Smooth muscle cell (in vitro differentiated cells): ENCODE measurements at regions not wholly inside any gene's neighbourhood (a gene's known extent, or its start where the extent isn't known, plus 50 kb on each side); places are given as distances from the start of the nearest gene placed in this dataset.

Experiments
- DNase-seq: peaks from one replicate; lab custom pipeline; 2025; ENCODE audit not compliant: unreplicated experiment; lab: John Stamatoyannopoulos, UW
- H2AFZ ChIP-seq: fragments of 200-600 bp; sonication (generic); 2 replicates; pipeline ENCODE4 v1.6.0; 2016; ENCODE audit warnings: antibody characterized with exemption, low read depth, mild to moderate bottlenecking
- H3F3A ChIP-seq: fragments of 200-600 bp; sonication (generic); 2 replicates; pipeline ENCODE4 v1.6.0; 2017; ENCODE audit warnings: antibody characterized with exemption, low read depth
- H3K27ac ChIP-seq: fragments of 200-600 bp; sonication (generic); 2 replicates; pipeline ENCODE4 v1.5.1; 2016; ENCODE audit warnings: low read depth, mild to moderate bottlenecking
- H3K27me3 ChIP-seq: fragments of 200-600 bp; sonication (generic); 2 replicates; pipeline ENCODE4 v1.6.1; 2016; ENCODE audit warnings: low read depth, mild to moderate bottlenecking
- H3K36me3 ChIP-seq: fragments of 200-600 bp; sonication (generic); 2 replicates; pipeline ENCODE4 v1.5.1; 2016; ENCODE audit warnings: low read depth
- H3K4me1 ChIP-seq: fragments of 200-600 bp; sonication (generic); 2 replicates; pipeline ENCODE4 v1.5.1; 2016; ENCODE audit warnings: low read depth
- H3K4me2 ChIP-seq: fragments of 200-600 bp; sonication (generic); 2 replicates; pipeline ENCODE4 v1.6.0; 2016; ENCODE audit warnings: mild to moderate bottlenecking
- H3K4me3 ChIP-seq: fragments of 200-600 bp; sonication (generic); 2 replicates; pipeline ENCODE4 v1.5.1; 2016; ENCODE audit warnings: mild to moderate bottlenecking
- H3K79me2 ChIP-seq: fragments of 200-600 bp; sonication (generic); 2 replicates; pipeline ENCODE4 v1.6.0; 2016; ENCODE audit warnings: low read depth, mild to moderate bottlenecking
- H3K9ac ChIP-seq: fragments of 200-600 bp; sonication (generic); 2 replicates; pipeline ENCODE4 v1.6.0; 2016; ENCODE audit warnings: low read depth
- H3K9me3 ChIP-seq: fragments of 200-600 bp; sonication (generic); replicated peaks from 2 replicates; pipeline ENCODE4 v1.5.1; 2016; ENCODE audit warnings: low read depth
- H4K20me1 ChIP-seq: fragments of 200-600 bp; sonication (generic); 2 replicates; pipeline ENCODE4 v1.6.0; 2016; ENCODE audit warnings: low read depth
- CTCF ChIP-seq: fragments of 200-600 bp; sonication (generic); IDR thresholded peaks from 2 replicates; pipeline ENCODE4 v1.5.1; 2017; ENCODE audit warnings: borderline replicate concordance, mild to moderate bottlenecking, antibody characterized with exemption; ENCODE audit not compliant: insufficient read depth, poor library complexity, severe bottlenecking
- WGBS: methylation state at CpG from one replicate; pipeline ENCODE4 v1.1.7; 2016; ENCODE audit warnings: low lambda C conversion rate; 5-methylcytosine and 5-hydroxymethylcytosine counted together

- H3K4me3 ChIP-seq = no peak overlapping the region
- H3K9me3 ChIP-seq = no peaks in the 10 kb centered on the region
- H3K27me3 ChIP-seq = no peaks in the 10 kb centered on the region
- H2AFZ ChIP-seq = no peak overlapping the region
- no peaks in the 10 kb centered on the region for H4K20me1 ChIP-seq
- no peaks in the 10 kb centered on the region for H3F3A ChIP-seq
- H3K79me2 ChIP-seq = no peaks in the 10 kb centered on the region
- H3K27ac ChIP-seq = peak overlapping the region; percentile 28
- no peak overlapping the region for H3K4me2 ChIP-seq
- TF ChIP-seq CTCF = no peak
- H3K9ac ChIP-seq = no peak overlapping the region
- WGBS = 36% methylated on average over 4 of the region's 4 CpGs
- no peak for DNase-seq
- no peaks in the 10 kb centered on the region for H3K36me3 ChIP-seq
- H3K4me1 ChIP-seq = peaks cover 11% of the 10 kb centered on the region
These were observed 59.5 kb downstream of the SCN11A start for GRCh38 chr3:38992117-38992760.

- Histone ChIP-seq H3K4me1 (peaks cover 11% of the 10 kb centered on the region), H3K27me3 (no peaks in the 10 kb centered on the region), H3K4me3 (no peak overlapping the region), H3K9ac (no peak overlapping the region), H3F3A (no peaks in the 10 kb centered on the region), H3K27ac (no peak overlapping the region), H4K20me1 (no peaks in the 10 kb centered on the region), H3K79me2 (no peaks in the 10 kb centered on the region), H2AFZ (no peak overlapping the region), H3K36me3 (no peaks in the 10 kb centered on the region), H3K9me3 (no peaks in the 10 kb centered on the region), H3K4me2 (no peak overlapping the region)
- WGBS = 87% methylated on average over 3 of the region's 3 CpGs
- DNase-seq = no peak
- TF ChIP-seq CTCF = no peak
These were observed 61.1 kb downstream of the SCN11A start for GRCh38 chr3:38990621-38991020.

GRCh38 chr3:38989917-38990510 is 61.7 kb downstream of the SCN11A start:
- no peak for DNase-seq

More at GRCh38 chr3:38989917-38990510, 61.7 kb downstream of the SCN11A start:
- Histone ChIP-seq H2AFZ (no peak overlapping the region), H3K9ac (no peak overlapping the region), H3K4me1 (peaks cover 11% of the 10 kb centered on the region), H3K36me3 (no peaks in the 10 kb centered on the region), H3K27ac (no peak overlapping the region), H3K27me3 (no peaks in the 10 kb centered on the region), H3K4me2 (no peak overlapping the region), H3K9me3 (no peaks in the 10 kb centered on the region), H3K4me3 (no peak overlapping the region), H3F3A (no peaks in the 10 kb centered on the region), H4K20me1 (no peaks in the 10 kb centered on the region), H3K79me2 (no peaks in the 10 kb centered on the region)
- 65% methylated on average over 7 of the region's 7 CpGs for WGBS
- no peak for TF ChIP-seq CTCF
